Osteocyte (in vitro differentiated cells): ENCODE measurements at regions not wholly inside any gene's neighbourhood (a gene's known extent, or its start where the extent isn't known, plus 50 kb on each side); places are given as distances from the start of the nearest gene placed in this dataset.
A peak's percentile ranks its signal among the peaks of the same experiment; 100 is the strongest.

Experiments used
- DNase-seq: peaks from one replicate; pipeline ENCODE4 v3.0.0; 2021; ENCODE audit warnings: mixed read lengths; ENCODE audit not compliant: unreplicated experiment; ENCODE audit errors: extremely low spot score
- H3K27ac Mint-ChIP-seq: one replicate; pipeline ENCODE4 v1.8.0; 2021; ENCODE audit warnings: mild to moderate bottlenecking, mixed read lengths; ENCODE audit not compliant: unreplicated experiment
- H3K27me3 Mint-ChIP-seq: one replicate; pipeline ENCODE4 v1.8.0; 2021; ENCODE audit warnings: mixed read lengths; ENCODE audit not compliant: unreplicated experiment
- H3K36me3 Mint-ChIP-seq: one replicate; pipeline ENCODE4 v1.8.0; 2021; ENCODE audit warnings: mixed read lengths; ENCODE audit not compliant: unreplicated experiment
- H3K4me1 Mint-ChIP-seq: one replicate; pipeline ENCODE4 v1.8.0; 2021; ENCODE audit warnings: mixed read lengths; ENCODE audit not compliant: unreplicated experiment
- H3K4me3 Mint-ChIP-seq: one replicate; pipeline ENCODE4 v1.8.0; 2021; ENCODE audit warnings: mild to moderate bottlenecking, moderate library complexity, mixed read lengths; ENCODE audit not compliant: unreplicated experiment
- H3K9me3 Mint-ChIP-seq: one replicate; pipeline ENCODE4 v1.8.0; 2021; ENCODE audit warnings: mixed read lengths; ENCODE audit not compliant: unreplicated experiment
- CTCF ChIP-seq: fragments of 200-600 bp; sonication (generic); IDR thresholded peaks from 2 replicates; pipeline ENCODE4 v1.5.0; 2021; ENCODE audit warnings: antibody characterized with exemption, mild to moderate bottlenecking, moderate library complexity

GRCh38 chr1:8219530-8219929 lies 98.4 kb upstream of the SLC45A1 start:
- no peak overlapping the region for H3K27ac Mint-ChIP-seq
- DNase-seq, result no peak
- no peaks in the 10 kb centered on the region for H3K36me3 Mint-ChIP-seq
- no peaks in the 10 kb centered on the region for H3K27me3 Mint-ChIP-seq
- H3K4me3 Mint-ChIP-seq, result no peak overlapping the region
- TF ChIP-seq CTCF, result no peak
- no peaks in the 10 kb centered on the region for H3K9me3 Mint-ChIP-seq
- H3K4me1 Mint-ChIP-seq, result peaks cover 36% of the 10 kb centered on the region

GRCh38 chr1:8218351-8219092 lies 99.4 kb upstream of the SLC45A1 start:
- Mint-ChIP-seq H3K9me3 (no peaks in the 10 kb centered on the region), H3K27me3 (no peaks in the 10 kb centered on the region), H3K4me3 (no peak overlapping the region), H3K36me3 (no peaks in the 10 kb centered on the region), H3K4me1 (peaks cover 43% of the 10 kb centered on the region), H3K27ac (no peak overlapping the region)
- DNase-seq, result no peak
- no peak for TF ChIP-seq CTCF

- no peaks in the 10 kb centered on the region for H3K9me3 Mint-ChIP-seq
- TF ChIP-seq CTCF, result no peak
- no peak for DNase-seq
- H3K27ac Mint-ChIP-seq, result no peak overlapping the region
- no peaks in the 10 kb centered on the region for H3K36me3 Mint-ChIP-seq
- H3K4me3 Mint-ChIP-seq, result no peak overlapping the region
- H3K4me1 Mint-ChIP-seq, result peaks cover 50% of the 10 kb centered on the region
- H3K27me3 Mint-ChIP-seq, result no peaks in the 10 kb centered on the region
These were observed 100.1 kb upstream of the SLC45A1 start for GRCh38 chr1:8217809-8218208.

- peaks cover 56% of the 10 kb centered on the region for H3K4me1 Mint-ChIP-seq
- no peak for DNase-seq
These were observed 100.8 kb upstream of the SLC45A1 start for GRCh38 chr1:8217011-8217711.

More at GRCh38 chr1:8217011-8217711, 100.8 kb upstream of the SLC45A1 start:
- Mint-ChIP-seq H3K27me3 (no peaks in the 10 kb centered on the region), H3K27ac (peak overlapping the region; percentile 74), H3K4me3 (peak overlapping the region; percentile 9), H3K9me3 (no peaks in the 10 kb centered on the region), H3K36me3 (no peaks in the 10 kb centered on the region)
- no peak for TF ChIP-seq CTCF
